Naive thymus-derived CD4-positive, alpha-beta T cell (primary cell): ENCODE measurements at regions not wholly inside any gene's neighbourhood (a gene's known extent, or its start where the extent isn't known, plus 50 kb on each side); places are given as distances from the start of the nearest gene placed in this dataset.
A peak's percentile ranks its signal among the peaks of the same experiment; 100 is the strongest.

Experiments
- ATAC-seq: fragments of 150-1000 bp; cut with Tn5 transposase; 2 replicates; pipeline ENCODE4 v1.10.0; 2021; ENCODE audit warnings: mild to moderate bottlenecking, moderate library complexity
- CTCF ChIA-PET: fragments of 350-600 bp; sonication (Branson Sonifier 250); formaldehyde crosslinking; loops from one replicate; lab custom pipeline; 2021; ENCODE audit warnings: antibody characterized with exemption; lab: Charles Lee
- POLR2A ChIA-PET: fragments of 350-600 bp; sonication (Branson Sonifier 250); formaldehyde crosslinking; loops from one replicate; lab custom pipeline; 2021; ENCODE audit warnings: antibody characterized with exemption, inconsistent platforms; lab: Charles Lee
- DNase-seq, 9 donors: peaks; one replicate each; pipeline versions ENCODE4 v3.0.0 to v3.0.0-alpha.2; 2020 to 2022; ENCODE audit warnings: mixed read lengths in 1 of 9
- H3K27ac ChIP-seq: one replicate; pipeline ENCODE4 v1.7.0; 2013; ENCODE audit warnings: mild to moderate bottlenecking, low read depth, low read length, moderate library complexity
- H3K27me3 ChIP-seq, 2 donors: one replicate each; pipeline ENCODE4 v1.7.0; 2013; ENCODE audit warnings: low read length in 2 of 2, mild to moderate bottlenecking in 2 of 2, moderate library complexity in 2 of 2; ENCODE audit not compliant: control insufficient read depth in 2 of 2, insufficient read depth in 2 of 2
- H3K36me3 ChIP-seq, 3 experiments: 1 replicate in 2 of 3; 2 replicates in 1 of 3; pipeline ENCODE4 v1.7.0; 2013; ENCODE audit warnings: low read length in 3 of 3, mild to moderate bottlenecking in 3 of 3, moderate library complexity in 1 of 3; ENCODE audit not compliant: insufficient read depth in 3 of 3, control insufficient read depth in 2 of 3
- H3K4me1 ChIP-seq, 2 donors: one replicate each; pipeline ENCODE4 v1.7.0; 2013; ENCODE audit warnings: low read length in 2 of 2, mild to moderate bottlenecking in 2 of 2, moderate library complexity in 1 of 2; ENCODE audit not compliant: control insufficient read depth in 2 of 2, insufficient read depth in 2 of 2
- H3K4me3 ChIP-seq: 2 replicates; pipeline ENCODE4 v1.7.0; 2013; ENCODE audit warnings: mild to moderate bottlenecking, low read length
- H3K9me3 ChIP-seq, 3 experiments: 1 replicate in 2 of 3; 2 replicates in 1 of 3; pipeline ENCODE4 v1.7.0; 2013; ENCODE audit warnings: low read length in 3 of 3; ENCODE audit not compliant: control insufficient read depth in 2 of 3
- H3K27ac Mint-ChIP-seq, 9 donors: one replicate each; pipeline ENCODE4 v1.8.0; 2020 to 2022; ENCODE audit warnings: mixed read lengths in 9 of 9, mild to moderate bottlenecking in 8 of 9, moderate library complexity in 5 of 9, inconsistent platforms in 2 of 9
- H3K27me3 Mint-ChIP-seq, 5 donors: one replicate each; pipeline ENCODE4 v1.8.0; 2021 to 2022; ENCODE audit warnings: mixed read lengths in 5 of 5, mild to moderate bottlenecking in 1 of 5
- H3K36me3 Mint-ChIP-seq, 5 donors: one replicate each; pipeline ENCODE4 v1.8.0; 2020 to 2022; ENCODE audit warnings: mixed read lengths in 5 of 5, mild to moderate bottlenecking in 3 of 5, inconsistent platforms in 1 of 5
- H3K4me1 Mint-ChIP-seq, 7 donors: one replicate each; pipeline ENCODE4 v1.8.0; 2020 to 2022; ENCODE audit warnings: mixed read lengths in 7 of 7, mild to moderate bottlenecking in 3 of 7, inconsistent platforms in 1 of 7
- H3K4me3 Mint-ChIP-seq, 10 donors: one replicate each; pipeline ENCODE4 v1.8.0; 2020 to 2022; ENCODE audit warnings: mild to moderate bottlenecking in 10 of 10, mixed read lengths in 10 of 10, moderate library complexity in 6 of 10, inconsistent platforms in 2 of 10
- H3K9me3 Mint-ChIP-seq, 11 donors: one replicate each; pipeline ENCODE4 v1.8.0; 2020 to 2022; ENCODE audit warnings: mixed read lengths in 11 of 11, mild to moderate bottlenecking in 4 of 11, inconsistent platforms in 1 of 11, moderate library complexity in 1 of 11
- intact Hi-C, 2 donors: fragments of 100-400 bp; cut with micrococcal nuclease; formaldehyde crosslinking; loops; one replicate each; pipeline ENCODE4 v1.15.1; 2023

- CTCF ChIA-PET: no interaction called here
- Histone ChIP-seq H3K4me3 (no peak overlapping the region), H3K27ac (no peak overlapping the region), H3K36me3 (no peaks in the 10 kb centered on the region), H3K9me3 (no peaks in the 10 kb centered on the region), H3K4me1 (no peaks in the 10 kb centered on the region), H3K27me3 (no peaks in the 10 kb centered on the region)
- Mint-ChIP-seq H3K9me3 (peaks cover 0 to 9% (median 2%) of the 10 kb centered on the region in 11 donors), H3K27me3 (peaks cover 0 to 15% (median 9%) of the 10 kb centered on the region in 5 donors), H3K36me3 (no peaks in the 10 kb centered on the region), H3K4me1 (no peaks in the 10 kb centered on the region), H3K27ac (no peak overlapping the region), H3K4me3 (no peak overlapping the region)
- intact Hi-C loops: no loop called here
- no peak for DNase-seq
- POLR2A ChIA-PET: no interaction called here
- no peak for ATAC-seq
Observed at GRCh38 chr11:115767047-115767802, 263.0 kb upstream of the CADM1 start.

- peaks cover 0 to 3% of the 10 kb centered on the region in 2 donors for H3K27me3 ChIP-seq
- Mint-ChIP-seq H3K9me3 (peaks cover 0 to 14% (median 2%) of the 10 kb centered on the region in 11 donors), H3K4me3 (no peak overlapping the region), H3K4me1 (no peaks in the 10 kb centered on the region), H3K36me3 (no peaks in the 10 kb centered on the region), H3K27ac (no peak overlapping the region), H3K27me3 (peaks cover 2 to 21% (median 16%) of the 10 kb centered on the region in 5 donors)
- ChIA-PET CTCF (no interaction called here), POLR2A (no interaction called here)
- intact Hi-C loops: no loop called here
- H3K4me1 ChIP-seq: no peaks in the 10 kb centered on the region
- no peak overlapping the region for H3K27ac ChIP-seq
- ATAC-seq: no peak
- no peak for DNase-seq
- no peaks in the 10 kb centered on the region for H3K9me3 ChIP-seq
- no peaks in the 10 kb centered on the region for H3K36me3 ChIP-seq
- no peak overlapping the region for H3K4me3 ChIP-seq
Observed at GRCh38 chr11:115766561-115766960, 262.3 kb upstream of the CADM1 start.

GRCh38 chr11:115765803-115766239 is 261.6 kb upstream of the CADM1 start:
- ChIA-PET CTCF (no interaction called here), POLR2A (no interaction called here)
- Mint-ChIP-seq H3K27ac (no peak overlapping the region), H3K9me3 (peaks cover 0 to 14% (median 2%) of the 10 kb centered on the region in 11 donors), H3K27me3 (peaks cover 3 to 17% (median 11%) of the 10 kb centered on the region in 5 donors), H3K4me3 (no peak overlapping the region), H3K36me3 (no peaks in the 10 kb centered on the region), H3K4me1 (no peaks in the 10 kb centered on the region)
- Histone ChIP-seq H3K4me3 (no peak overlapping the region), H3K4me1 (no peaks in the 10 kb centered on the region), H3K27me3 (peaks cover 0 to 3% of the 10 kb centered on the region in 2 donors), H3K27ac (no peak overlapping the region), H3K9me3 (no peaks in the 10 kb centered on the region), H3K36me3 (no peaks in the 10 kb centered on the region)
- intact Hi-C loops: no loop called here
- DNase-seq (no peak), ATAC-seq (no peak)

- H3K9me3 ChIP-seq: no peaks in the 10 kb centered on the region
- ATAC-seq (no peak), DNase-seq (no peak)
- H3K4me1 ChIP-seq: no peaks in the 10 kb centered on the region
- peaks cover 0 to 5% of the 10 kb centered on the region in 2 donors for H3K27me3 ChIP-seq
- H3K36me3 ChIP-seq: no peaks in the 10 kb centered on the region
- H3K27me3 Mint-ChIP-seq: peaks cover 9 to 22% (median 15%) of the 10 kb centered on the region in 5 donors
- no peak overlapping the region for H3K4me3 Mint-ChIP-seq
- CTCF ChIA-PET: no interaction called here
- no peak overlapping the region for H3K27ac Mint-ChIP-seq
- H3K27ac ChIP-seq: no peak overlapping the region
- peaks cover 0 to 7% (median 0%) of the 10 kb centered on the region in 11 donors for H3K9me3 Mint-ChIP-seq
- peaks cover 0 to 3% (median 0%) of the 10 kb centered on the region in 7 donors for H3K4me1 Mint-ChIP-seq
- no peaks in the 10 kb centered on the region for H3K36me3 Mint-ChIP-seq
- intact Hi-C loops: no loop called here
- H3K4me3 ChIP-seq: no peak overlapping the region
- POLR2A ChIA-PET: no interaction called here
Observed at GRCh38 chr11:115764176-115764575, 260.0 kb upstream of the CADM1 start.

- no peaks in the 10 kb centered on the region for H3K4me1 ChIP-seq
- Mint-ChIP-seq H3K27me3 (peaks cover 24 to 41% (median 37%) of the 10 kb centered on the region in 5 donors), H3K9me3 (peaks cover 0 to 11% (median under 1%) of the 10 kb centered on the region in 11 donors), H3K4me1 (peaks cover 0 to 4% (median 0%) of the 10 kb centered on the region in 7 donors), H3K27ac (no peak overlapping the region), H3K36me3 (peaks cover 0 to 4% (median 0%) of the 10 kb centered on the region in 5 donors), H3K4me3 (no peak overlapping the region)
- intact Hi-C loops: no loop called here
- DNase-seq (no peak), ATAC-seq (no peak)
- ChIA-PET CTCF (no interaction called here), POLR2A (no interaction called here)
- no peak overlapping the region for H3K4me3 ChIP-seq
- no peaks in the 10 kb centered on the region for H3K9me3 ChIP-seq
- no peak overlapping the region for H3K27ac ChIP-seq
- no peaks in the 10 kb centered on the region for H3K36me3 ChIP-seq
- H3K27me3 ChIP-seq: peaks cover 0 to 6% of the 10 kb centered on the region in 2 donors
Observed at GRCh38 chr11:115761817-115762216, 257.6 kb upstream of the CADM1 start.

GRCh38 chr11:115761348-115761747 is 257.1 kb upstream of the CADM1 start:
- Histone ChIP-seq H3K27ac (no peak overlapping the region), H3K4me1 (no peaks in the 10 kb centered on the region)

More at GRCh38 chr11:115761348-115761747, 257.1 kb upstream of the CADM1 start:
- H3K36me3 ChIP-seq: no peaks in the 10 kb centered on the region
- Mint-ChIP-seq H3K36me3 (peaks cover 0 to 4% (median 0%) of the 10 kb centered on the region in 5 donors), H3K4me3 (no peak overlapping the region), H3K27me3 (peaks cover 24 to 45% (median 39%) of the 10 kb centered on the region in 5 donors), H3K4me1 (peaks cover 0 to 4% (median 0%) of the 10 kb centered on the region in 7 donors), H3K27ac (no peak overlapping the region), H3K9me3 (peaks cover 0 to 11% (median 2%) of the 10 kb centered on the region in 11 donors)
- no peak overlapping the region for H3K4me3 ChIP-seq
- intact Hi-C loops: no loop called here
- peaks cover 0 to 6% of the 10 kb centered on the region in 2 donors for H3K27me3 ChIP-seq
- ATAC-seq (peak; percentile 60), DNase-seq (no peak)
- POLR2A ChIA-PET: no interaction called here
- H3K9me3 ChIP-seq: no peaks in the 10 kb centered on the region
- CTCF ChIA-PET: no interaction called here
